IMR-90 (cell line): ENCODE measurements at regions not wholly inside any gene's neighbourhood (a gene's known extent, or its start where the extent isn't known, plus 50 kb on each side); places are given as distances from the start of the nearest gene placed in this dataset.

Experiments used
- ATAC-seq: fragments of 200-7000 bp; cut with Tn5 transposase; 2 replicates; pipeline ENCODE4 v1.9.1; 2020; ENCODE audit warnings: low read depth, mild to moderate bottlenecking, moderate library complexity
- BruUV-seq: library from RNA; stranded (reverse); fragments of 400-500 nt; replicated peaks from 2 replicates; lab custom pipeline; 2021; lab: Mats Ljungman, UMichigan
- CTCF ChIA-PET: fragments of 300-600 bp; formaldehyde crosslinking; extraction: SDS; loops from one replicate; lab custom pipeline; 2021; ENCODE audit warnings: antibody characterized with exemption; lab: Yijun Ruan, JAX
- POLR2A ChIA-PET: fragments of 300-600 bp; sonication (Branson Sonifier 250); formaldehyde crosslinking; loops from one replicate; lab custom pipeline; 2022; ENCODE audit warnings: antibody characterized with exemption; ENCODE audit not compliant: unreplicated experiment; lab: Charles Lee
- DNase-seq: peaks from one replicate; pipeline ENCODE4 v3.0.0; 2013
- H2AFZ ChIP-seq: replicated peaks from 2 replicates; pipeline ENCODE3; 2013; ENCODE audit warnings: low read length, mild to moderate bottlenecking; ENCODE audit not compliant: poor library complexity
- H2AK5ac ChIP-seq: 2 replicates; pipeline ENCODE4 v1.6.1; 2013; ENCODE audit warnings: low read depth, low read length, inconsistent platforms
- H2AK9ac ChIP-seq: replicated peaks from 2 replicates; pipeline ENCODE3; 2013; ENCODE audit warnings: mild to moderate bottlenecking, low read depth, low read length, moderate library complexity; ENCODE audit not compliant: poor library complexity
- H2BK120ac ChIP-seq: 2 replicates; pipeline ENCODE4 v1.6.1; 2013; ENCODE audit warnings: low read depth, low read length, inconsistent platforms
- H2BK15ac ChIP-seq: 3 replicates; pipeline ENCODE4 v1.6.1; 2013; ENCODE audit warnings: low read depth, low read length, inconsistent platforms
- H2BK20ac ChIP-seq: 2 replicates; pipeline ENCODE4 v1.6.1; 2013; ENCODE audit warnings: low read depth, mild to moderate bottlenecking, inconsistent platforms, low read length, moderate library complexity
- H2BK5ac ChIP-seq: 2 replicates; pipeline ENCODE4 v1.6.1; 2013; ENCODE audit warnings: mild to moderate bottlenecking, low read depth, low read length, inconsistent platforms; ENCODE audit not compliant: poor library complexity, severe bottlenecking
- H3K14ac ChIP-seq: replicated peaks from 2 replicates; pipeline ENCODE4 v1.6.1; 2013; ENCODE audit warnings: low read depth, low read length, inconsistent platforms
- H3K18ac ChIP-seq: 2 replicates; pipeline ENCODE4 v1.6.1; 2013; ENCODE audit warnings: low read depth, low read length, control low read depth
- H3K23ac ChIP-seq: 2 replicates; pipeline ENCODE4 v1.6.1; 2013; ENCODE audit warnings: low read depth, low read length, inconsistent platforms
- H3K27ac ChIP-seq: 2 replicates; pipeline ENCODE4 v1.5.1; 2013; ENCODE audit warnings: mild to moderate bottlenecking, control low read depth, low read length; ENCODE audit not compliant: insufficient read depth
- H3K27me3 ChIP-seq: 2 replicates; pipeline ENCODE4 v1.6.1; 2013; ENCODE audit warnings: low read length; ENCODE audit not compliant: control insufficient read depth, insufficient read depth
- H3K36me3 ChIP-seq: 2 replicates; pipeline ENCODE4 v1.6.1; 2013; ENCODE audit warnings: low read length, mixed read lengths; ENCODE audit not compliant: control insufficient read depth, insufficient read depth
- H3K4ac ChIP-seq: 2 replicates; pipeline ENCODE4 v1.6.1; 2013; ENCODE audit warnings: low read depth, low read length, inconsistent platforms
- H3K4me1 ChIP-seq: 2 replicates; pipeline ENCODE4 v1.6.1; 2013; ENCODE audit warnings: low read length, mixed read lengths; ENCODE audit not compliant: control insufficient read depth, insufficient read depth
- H3K4me2 ChIP-seq: 2 replicates; pipeline ENCODE4 v1.6.1; 2013; ENCODE audit warnings: low read depth, mild to moderate bottlenecking, control low read depth, low read length, moderate library complexity
- H3K4me3 ChIP-seq: 2 replicates; pipeline ENCODE4 v1.5.1; 2013; ENCODE audit warnings: low read depth, mild to moderate bottlenecking, control low read depth, low read length, moderate library complexity; ENCODE audit not compliant: insufficient read depth
- H3K56ac ChIP-seq: 2 replicates; pipeline ENCODE4 v1.6.1; 2013; ENCODE audit warnings: low read length, inconsistent platforms; ENCODE audit not compliant: insufficient read depth; ENCODE audit errors: extremely low read depth
- H3K79me1 ChIP-seq, 2 experiments: 2 replicates each; pipeline ENCODE4 v1.6.1; 2013; ENCODE audit warnings: low read length in 2 of 2, inconsistent platforms in 1 of 2, low read depth in 1 of 2
- H3K9ac ChIP-seq: 2 replicates; pipeline ENCODE4 v1.6.1; 2013; ENCODE audit warnings: low read depth, low read length, control low read depth
- H3K9me1 ChIP-seq: 2 replicates; pipeline ENCODE4 v1.6.1; 2013; ENCODE audit warnings: low read length, inconsistent platforms; ENCODE audit not compliant: insufficient read depth
- H3K9me3 ChIP-seq: 2 replicates; pipeline ENCODE4 v1.6.1; 2013; ENCODE audit warnings: low read length; ENCODE audit not compliant: control insufficient read depth, insufficient read depth
- H4K20me1 ChIP-seq: 2 replicates; pipeline ENCODE4 v1.6.1; 2013; ENCODE audit warnings: low read length, inconsistent platforms; ENCODE audit not compliant: insufficient read depth
- H4K5ac ChIP-seq: 2 replicates; pipeline ENCODE4 v1.6.1; 2013; ENCODE audit warnings: mild to moderate bottlenecking, low read depth, low read length, control low read depth
- H4K8ac ChIP-seq, 2 experiments: 2 replicates each; pipeline ENCODE4 v1.6.1; 2013; ENCODE audit warnings: low read depth in 2 of 2, low read length in 2 of 2, control low read depth in 1 of 2, inconsistent platforms in 1 of 2
- H4K91ac ChIP-seq: 2 replicates; pipeline ENCODE4 v1.6.1; 2013; ENCODE audit warnings: low read depth, low read length, inconsistent platforms; ENCODE audit not compliant: insufficient read depth
- BHLHE40 ChIP-seq: fragments of 150-350 bp; IDR thresholded peaks from 2 replicates; pipeline ENCODE4 v1.6.1; 2016; ENCODE audit warnings: mild to moderate bottlenecking, low read depth, low read length
- CTCF ChIP-seq: conservative IDR thresholded peaks from 2 replicates; pipeline ENCODE4 v1.5.1; 2012; ENCODE audit warnings: mild to moderate bottlenecking, low read depth, low read length, improper control_type of control experiment
- FOS ChIP-seq: fragments of 150-350 bp; IDR thresholded peaks from 2 replicates; pipeline ENCODE4 v1.6.1; 2016; ENCODE audit warnings: low read depth, low read length
- MAFK ChIP-seq: IDR thresholded peaks from 2 replicates; pipeline ENCODE4 v1.6.1; 2012; ENCODE audit warnings: low read depth, low read length, improper control_type of control experiment
- MAZ ChIP-seq: IDR thresholded peaks from 2 replicates; pipeline ENCODE4 v1.6.1; 2012; ENCODE audit warnings: low read depth, mild to moderate bottlenecking, low read length, improper control_type of control experiment, moderate library complexity, borderline replicate concordance
- MXI1 ChIP-seq: IDR thresholded peaks from 2 replicates; pipeline ENCODE4 v1.6.1; 2012; ENCODE audit warnings: low read depth, mild to moderate bottlenecking, low read length, moderate library complexity, borderline replicate concordance
- NFE2L2 ChIP-seq: fragments of 150-350 bp; IDR thresholded peaks from 2 replicates; pipeline ENCODE4 v1.6.1; 2016; ENCODE audit warnings: low read depth, mild to moderate bottlenecking, low read length
- RCOR1 ChIP-seq: IDR thresholded peaks from 2 replicates; pipeline ENCODE4 v1.6.1; 2012; ENCODE audit warnings: mild to moderate bottlenecking, low read length, improper control_type of control experiment; ENCODE audit not compliant: insufficient replicate concordance
- SMC3 ChIP-seq: fragments of 150-350 bp; IDR thresholded peaks from 2 replicates; pipeline ENCODE4 v1.6.1; 2016; ENCODE audit warnings: low read depth, mild to moderate bottlenecking, antibody characterized with exemption, low read length, moderate library complexity
- USF2 ChIP-seq: fragments of 150-350 bp; IDR thresholded peaks from 2 replicates; pipeline ENCODE4 v1.6.1; 2017; ENCODE audit warnings: mild to moderate bottlenecking, antibody characterized with exemption, low read length, low read depth
- dilution Hi-C: fragments of 300-500 bp; cut with HindIII; formaldehyde crosslinking; loops from one replicate; pipeline ENCODE4 v1.14.3; 2018; ENCODE audit warnings: low sequenced_read_pairs; ENCODE audit not compliant: unreplicated experiment
- in situ Hi-C: fragments of 300-500 bp; cut with MboI; formaldehyde crosslinking; loops from 3 replicates; pipeline ENCODE4 v1.14.3; 2019; ENCODE audit warnings: low sequenced_read_pairs, inconsistent platforms, mixed read lengths
- intact Hi-C: fragments of 100-400 bp; cut with micrococcal nuclease; formaldehyde crosslinking; loops from 2 replicates; pipeline ENCODE4 v1.10.0; 2022

GRCh38 chr13:40328091-40328490 lies 338.4 kb downstream of the FOXO1 start:
- Histone ChIP-seq H3K4me2 (no peak overlapping the region), H4K20me1 (no peaks in the 10 kb centered on the region), H3K23ac (no peak overlapping the region), H2BK20ac (no peak overlapping the region), H3K36me3 (no peaks in the 10 kb centered on the region), H2AFZ (no peak overlapping the region), H3K27me3 (no peaks in the 10 kb centered on the region), H3K27ac (no peak overlapping the region), H3K4me3 (no peak overlapping the region), H4K91ac (no peak overlapping the region), H4K8ac (no peak overlapping the region), H4K5ac (no peak overlapping the region), H2BK15ac (no peak overlapping the region), H2BK5ac (no peak overlapping the region), H3K4ac (no peak overlapping the region), H3K9ac (no peak overlapping the region), H3K18ac (no peak overlapping the region), H2AK5ac (no peak overlapping the region), H3K9me3 (peaks cover 3% of the 10 kb centered on the region; the same call in 1 of the 2 replicates), H3K9me1 (no peaks in the 10 kb centered on the region), H2AK9ac (no peak overlapping the region), H3K56ac (no peak overlapping the region), H3K4me1 (no peaks in the 10 kb centered on the region), H3K14ac (no peak overlapping the region), H3K79me1 (no peaks in the 10 kb centered on the region), H2BK120ac (no peak overlapping the region)
- ChIA-PET POLR2A (no interaction called here), CTCF (no interaction called here)
- in situ Hi-C loops (no loop called here), dilution Hi-C loops (no loop called here), intact Hi-C loops (no loop called here)
- ATAC-seq (no peak), DNase-seq (no peak)
- TF ChIP-seq CTCF (no peak), MAFK (peak; percentile 42), MXI1 (no peak), USF2 (no peak), BHLHE40 (no peak), RCOR1 (no peak), MAZ (no peak), SMC3 (no peak), FOS (no peak), NFE2L2 (peak; percentile 76)
- BruUV-seq, result no TSS peak
